Sciatic nerve (tissue), 2 donors: ENCODE measurements at regions not wholly inside any gene's neighbourhood (a gene's known extent, or its start where the extent isn't known, plus 50 kb on each side); places are given as distances from the start of the nearest gene placed in this dataset.
"Not testable (repeated sequence)": the region's sequence is repeated elsewhere in the genome, so short reads cannot be mapped to it uniquely, and the experiment has no call there.

Experiments
- ATAC-seq: fragments of 200-7000 bp; cut with Tn5 transposase; one replicate; pipeline ENCODE4 v1.9.1; 2020; ENCODE audit warnings: mild to moderate bottlenecking, moderate library complexity
- DNase-seq: peaks from one replicate; pipeline ENCODE4 v3.0.0-alpha.2; 2020; ENCODE audit warnings: low spot score
- intact Hi-C: fragments of 100-400 bp; cut with DNase I; formaldehyde crosslinking; loops from one replicate; pipeline ENCODE4 v1.14.2; 2022
- donor health status: DM: no; HTN: no; CAD: no.
- donor health status: DM: no; HTN: no; CAD: no.

DNA sequence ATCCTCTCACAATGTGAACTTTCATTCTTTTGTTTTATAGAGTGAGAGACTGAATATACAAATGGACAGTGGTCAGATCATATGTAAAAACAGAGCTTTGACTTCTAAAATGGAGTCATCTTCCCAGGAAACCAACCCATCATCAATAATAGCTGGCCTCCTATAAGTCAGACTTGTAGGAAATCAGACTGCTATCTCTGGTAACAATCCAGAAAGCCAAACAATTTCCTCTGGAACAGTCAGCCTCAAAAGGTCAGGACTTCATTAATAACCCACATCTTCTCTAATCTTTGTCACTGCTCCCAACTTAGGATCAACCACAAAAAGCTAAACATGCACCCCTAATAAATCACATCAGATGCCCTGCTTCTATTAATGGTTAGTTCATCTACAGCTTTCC, 227.9 kb upstream of the G2E3 start:
- no peak for ATAC-seq
- DNase-seq = no peak
- intact Hi-C loops = no loop called here

DNA sequence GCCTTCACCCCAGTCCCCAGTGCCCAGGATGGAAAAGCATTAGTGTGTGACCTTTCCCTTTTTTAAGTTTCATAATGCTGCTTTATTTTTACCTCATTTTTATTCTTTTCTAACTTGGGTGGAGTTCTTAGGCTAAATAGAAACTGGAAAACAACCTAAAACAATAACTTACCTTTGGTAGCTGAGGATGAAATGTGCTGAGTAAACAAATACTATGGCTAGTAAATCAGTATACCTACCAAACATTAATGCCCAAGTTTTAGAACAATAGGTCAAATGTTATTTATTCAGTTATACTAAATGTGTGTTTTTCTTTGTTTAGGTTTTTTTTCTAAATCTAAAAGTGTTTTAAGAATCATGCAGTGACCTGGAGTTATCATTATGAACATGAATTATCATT, 226.6 kb upstream of the G2E3 start:
- ATAC-seq (no peak), DNase-seq (no peak)
- intact Hi-C loops = no loop called here

DNA sequence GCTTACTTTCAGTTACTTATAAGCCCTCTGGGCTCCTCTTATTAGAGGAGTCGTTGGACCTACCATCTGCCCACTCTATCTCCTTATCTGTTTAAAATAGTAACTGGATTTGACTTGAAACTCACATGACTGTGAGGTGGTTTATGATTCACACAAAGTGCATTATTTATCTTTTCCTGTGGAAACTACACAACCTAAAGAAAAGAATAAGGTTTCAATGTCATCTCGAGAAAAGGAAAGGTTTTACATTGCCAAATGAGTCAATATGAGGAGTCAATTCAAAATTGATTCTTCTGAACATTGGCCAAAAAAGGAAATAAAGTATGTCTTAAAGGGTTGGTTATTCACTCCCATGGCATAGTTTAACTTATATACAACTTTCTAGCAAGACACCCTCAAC, 225.0 kb upstream of the G2E3 start:
- intact Hi-C loops = no loop called here
- DNase-seq (no peak), ATAC-seq (no peak)

DNA sequence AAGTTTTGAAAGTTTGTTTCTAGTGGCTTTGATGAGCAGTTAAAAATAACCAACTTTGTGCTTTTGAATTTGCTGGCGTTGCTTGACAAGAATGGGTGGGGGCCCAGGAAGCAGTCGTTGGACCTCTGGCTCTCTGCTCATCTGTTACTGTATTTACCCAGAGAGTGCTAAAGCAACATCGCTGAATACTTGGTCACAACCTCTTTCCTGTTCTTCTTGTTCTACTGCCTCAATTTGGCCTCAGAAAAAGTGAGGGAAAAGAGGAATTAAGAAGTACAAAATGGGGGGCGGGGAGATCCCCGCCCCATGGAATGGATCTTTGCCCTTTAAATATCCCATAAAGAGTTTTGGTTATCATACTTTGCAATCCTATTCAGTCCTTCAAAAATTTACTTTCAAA, 221.5 kb upstream of the G2E3 start:
- intact Hi-C loops = no loop called here
- DNase-seq = no peak
- no peak for ATAC-seq

DNA sequence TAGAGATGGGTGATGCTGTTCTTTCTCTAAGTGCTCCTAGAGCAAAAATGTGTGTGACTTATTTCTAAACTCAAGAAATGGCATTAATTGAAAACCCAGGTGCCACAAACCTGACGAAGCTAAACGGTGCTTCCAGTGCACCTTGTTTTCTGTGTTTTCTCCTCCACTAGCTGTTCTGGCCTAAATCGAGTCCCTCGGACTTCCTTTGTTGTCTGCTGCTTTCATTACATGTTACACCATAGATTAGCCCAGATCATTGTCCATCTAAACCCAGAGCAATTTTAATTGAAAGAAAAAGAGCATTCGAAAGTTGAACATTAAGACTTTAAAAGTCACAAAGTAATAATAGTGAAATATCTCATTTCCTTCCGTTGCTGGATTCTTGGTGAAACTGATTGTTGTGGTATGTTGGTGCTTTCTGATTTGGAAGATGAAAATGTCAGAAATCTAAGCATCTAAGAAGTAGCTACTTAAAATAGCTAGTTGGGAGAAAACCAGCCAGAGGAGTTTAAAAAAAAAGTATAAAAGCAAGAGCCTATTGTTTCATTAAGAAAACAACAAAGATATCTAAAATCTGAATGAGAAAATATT, 219.6 kb upstream of the G2E3 start:
- no peak for ATAC-seq

DNA sequence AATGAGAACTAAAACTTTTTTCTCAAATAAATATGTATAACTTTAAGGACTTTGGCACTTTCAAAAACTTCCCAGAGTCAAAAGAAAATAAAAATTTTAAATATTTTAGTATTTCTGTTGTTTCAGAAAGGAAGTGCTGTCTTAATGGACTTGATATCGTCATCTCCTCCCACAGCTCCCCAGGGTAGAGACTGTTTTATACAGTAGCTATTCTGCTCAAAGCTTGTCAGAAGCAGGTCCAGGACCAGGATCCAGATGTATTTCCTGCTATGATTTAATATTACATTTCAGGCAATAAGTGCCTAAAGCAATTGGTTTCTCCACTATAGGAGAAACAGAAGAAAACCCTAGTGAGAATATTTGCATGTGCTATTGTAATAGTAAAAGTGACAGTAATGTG, 218.5 kb upstream of the G2E3 start:
- intact Hi-C loops = no loop called here
- DNase-seq (no peak), ATAC-seq (no peak)

More for the DNA sequence above, 219.6 kb upstream of the G2E3 start:
- no peak for DNase-seq
- intact Hi-C loops = no loop called here

DNA sequence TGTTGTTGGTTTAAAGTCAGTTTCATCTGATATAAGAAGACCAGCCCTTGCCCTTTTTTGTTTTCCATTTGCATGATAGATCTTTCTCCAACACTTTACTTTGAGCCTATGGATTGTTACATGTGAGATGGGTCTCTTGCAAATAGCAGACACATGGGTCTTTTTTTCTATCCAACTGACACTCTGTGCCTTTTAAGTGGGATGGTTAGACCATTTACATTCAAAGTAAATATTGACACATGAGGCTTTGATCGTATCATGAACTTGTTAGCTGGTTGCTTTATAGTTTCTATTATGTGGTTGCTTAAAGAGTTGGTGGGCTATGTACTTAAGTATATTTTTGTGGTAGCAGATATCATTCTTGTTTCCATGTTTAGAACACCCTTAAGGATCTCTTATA, 213.4 kb upstream of the G2E3 start:
- DNase-seq = no peak
- ATAC-seq = no peak
- intact Hi-C loops = no loop called here

DNA sequence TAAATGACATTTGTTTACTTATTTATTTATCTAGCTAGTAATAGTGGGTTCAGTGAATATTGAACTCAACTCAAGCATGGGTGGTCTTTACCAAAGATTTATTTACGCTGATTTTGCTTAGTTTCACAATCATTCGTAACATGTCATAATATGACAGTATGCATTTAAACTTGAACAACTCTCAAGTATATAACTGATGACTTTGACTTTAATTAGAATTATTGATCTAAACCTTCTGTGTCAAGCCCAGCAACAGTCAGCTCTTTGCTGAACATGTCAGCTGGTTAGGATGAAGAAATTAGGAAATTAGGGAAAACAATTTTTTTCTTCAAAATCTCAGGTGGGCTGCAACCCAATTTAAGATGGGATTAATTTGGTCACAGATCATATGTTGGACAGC, 210.5 kb upstream of the G2E3 start:
- ATAC-seq (no peak), DNase-seq (no peak)
- intact Hi-C loops = no loop called here

DNA sequence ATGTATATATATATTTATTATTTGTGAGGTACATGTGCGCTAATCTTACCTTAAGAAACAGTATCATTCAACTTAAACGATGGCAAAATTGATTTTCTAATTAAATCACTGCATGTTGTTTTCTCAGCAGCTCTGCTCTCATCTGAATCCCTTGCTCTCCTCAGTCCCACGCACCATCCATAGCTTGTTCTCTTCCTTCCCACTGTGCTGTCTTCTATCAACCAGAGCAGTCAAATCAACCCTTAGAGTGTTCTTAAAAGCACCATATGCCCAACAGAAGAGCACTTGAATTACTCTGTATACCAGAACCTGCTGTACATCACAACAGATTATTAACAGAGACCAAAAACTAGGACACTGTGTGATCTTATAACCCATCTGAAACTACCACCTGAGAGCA, 209.4 kb upstream of the G2E3 start:
- intact Hi-C loops = no loop called here
- no peak for ATAC-seq
- DNase-seq = no peak

DNA sequence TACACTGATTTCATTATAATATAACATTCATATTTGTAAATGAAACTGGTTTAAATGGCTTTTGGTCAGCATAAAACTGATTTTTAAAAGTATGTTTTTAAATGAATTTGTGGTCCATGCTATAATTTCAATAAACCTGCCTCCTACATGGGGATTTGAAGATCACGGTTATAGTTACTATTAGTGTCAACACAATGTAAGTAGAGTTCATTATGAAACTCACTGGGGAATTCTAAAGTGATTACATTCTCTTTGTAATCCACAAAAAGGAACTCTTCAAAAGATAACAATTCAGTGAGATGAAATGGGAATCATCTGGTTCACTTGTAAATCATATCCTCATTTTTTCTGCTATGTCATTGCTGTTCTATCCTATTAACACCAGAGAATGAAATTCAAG, 204.5 kb upstream of the G2E3 start:
- DNase-seq (no peak), ATAC-seq (no peak)
- intact Hi-C loops = no loop called here

DNA sequence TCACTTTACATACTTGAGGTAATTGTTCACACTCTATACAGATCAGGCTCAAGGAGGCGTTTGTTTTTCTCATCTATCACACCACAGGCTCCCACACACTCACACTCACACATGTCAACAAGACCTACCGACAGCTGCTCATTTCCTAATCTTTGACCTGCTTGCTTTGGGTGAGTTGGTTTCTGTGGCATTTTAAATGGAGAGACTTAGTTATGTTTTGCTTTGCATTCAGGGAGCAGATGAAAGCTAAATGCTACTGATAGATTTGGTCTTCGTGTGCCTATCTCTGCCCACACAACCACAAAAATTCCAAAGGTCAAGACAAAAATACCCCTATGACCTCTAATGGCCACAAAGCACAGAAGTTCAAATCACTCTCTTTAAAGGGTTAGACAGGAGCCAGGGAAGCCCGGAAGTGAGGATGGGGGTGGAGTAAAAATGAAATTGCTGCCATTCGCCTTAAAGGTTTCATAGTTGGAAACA, 203.5 kb upstream of the G2E3 start:
- intact Hi-C loops = no loop called here
- ATAC-seq = no peak
- no peak for DNase-seq

DNA sequence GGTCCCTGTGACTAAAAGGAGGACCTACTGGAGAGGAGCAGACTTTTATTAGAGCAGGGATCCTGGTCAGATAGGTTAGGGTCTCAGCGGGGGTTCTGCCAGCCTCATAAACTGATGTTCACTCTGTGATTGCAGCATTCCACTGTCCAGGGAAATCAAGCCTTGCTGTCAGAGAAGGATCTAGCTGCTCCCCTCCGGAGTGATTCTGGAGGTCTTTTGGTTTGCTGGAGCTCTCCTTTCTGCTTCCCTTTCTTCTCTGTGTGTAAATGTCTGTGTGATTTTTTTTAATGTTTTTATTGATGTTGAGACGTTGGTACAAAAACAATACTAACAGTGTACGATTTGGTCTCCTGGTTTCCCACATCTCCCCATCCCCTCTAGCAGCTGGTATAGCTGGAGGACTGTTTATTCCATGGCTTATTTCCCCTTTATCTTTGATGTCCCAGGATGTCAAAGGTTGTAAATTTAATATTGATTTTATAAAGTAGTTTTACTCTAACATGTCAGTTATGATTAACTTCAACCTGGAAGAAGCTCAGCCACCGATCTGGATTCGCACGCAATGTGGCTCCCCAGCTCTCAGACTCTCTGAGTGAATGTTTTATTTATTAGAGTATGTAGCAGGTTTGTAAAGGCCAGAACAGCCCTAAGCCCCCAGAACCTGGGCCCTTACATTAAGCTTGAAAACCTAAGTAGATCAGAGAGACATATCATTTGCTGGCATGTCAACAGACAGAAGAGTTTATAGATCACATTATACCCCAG, 202.3 kb upstream of the G2E3 start:
- intact Hi-C loops = no loop called here
- DNase-seq (no peak), ATAC-seq (no peak)

DNA sequence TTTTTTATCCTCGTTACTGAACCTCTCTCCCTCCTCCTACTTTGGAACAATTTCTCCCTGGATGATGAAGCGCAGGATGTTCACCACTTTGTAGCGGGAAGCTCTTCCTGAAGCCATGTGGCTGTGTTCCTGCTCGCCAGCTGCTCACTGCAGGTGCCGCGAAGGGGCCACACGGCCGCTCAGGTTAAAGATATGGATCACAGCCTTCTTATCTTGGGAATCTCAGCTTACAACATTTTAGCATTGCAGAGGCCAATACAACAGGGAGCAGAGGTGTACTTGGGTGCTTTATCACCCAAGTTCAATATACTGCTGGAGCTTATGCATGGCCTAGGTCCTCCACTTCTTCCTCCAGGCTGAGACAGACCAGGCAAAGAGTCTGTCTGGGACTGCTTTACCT, 201.2 kb upstream of the G2E3 start:
- DNase-seq (no peak), ATAC-seq (no peak)
- intact Hi-C loops = no loop called here

DNA sequence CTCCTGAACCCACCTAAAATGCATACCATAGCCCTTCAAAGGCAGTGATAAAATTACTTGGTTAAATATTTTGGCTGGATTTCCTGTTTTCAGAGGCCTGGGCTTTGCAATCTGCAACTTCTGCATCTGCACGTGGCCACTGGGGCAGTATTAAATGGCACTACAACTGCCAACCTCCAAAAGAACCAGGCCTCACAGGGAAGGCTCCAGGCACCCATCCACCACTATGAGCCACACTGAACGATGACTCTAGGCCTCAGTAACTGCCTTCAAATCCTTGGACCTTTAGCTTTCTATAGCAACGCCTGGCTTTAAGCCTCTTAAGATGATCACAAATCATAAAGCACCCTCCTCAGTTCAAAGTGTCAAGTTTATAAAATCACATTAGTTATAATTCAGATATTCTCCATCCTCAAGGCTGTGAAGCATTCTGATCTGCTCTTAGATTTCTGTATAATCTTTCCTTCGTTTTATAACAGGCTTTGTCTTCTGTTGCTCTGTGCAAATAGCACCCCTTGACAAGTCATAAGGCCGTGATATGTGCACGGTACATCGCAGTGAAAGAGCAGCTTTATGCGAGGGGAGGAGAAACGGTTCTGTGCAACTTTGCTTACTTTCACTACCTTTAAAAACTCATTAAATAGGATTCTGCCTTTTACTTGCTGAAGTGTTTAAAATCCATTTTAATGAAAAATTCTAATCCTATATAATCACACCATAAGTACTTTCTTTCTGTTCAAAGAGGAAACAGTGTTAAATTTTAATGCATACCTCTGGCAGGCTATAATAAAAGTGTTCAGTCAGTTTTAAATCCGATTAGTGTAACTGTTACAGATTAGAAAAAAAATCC, 196.4 kb upstream of the G2E3 start:
- no peak for ATAC-seq
- no peak for DNase-seq
- intact Hi-C loops = no loop called here

DNA sequence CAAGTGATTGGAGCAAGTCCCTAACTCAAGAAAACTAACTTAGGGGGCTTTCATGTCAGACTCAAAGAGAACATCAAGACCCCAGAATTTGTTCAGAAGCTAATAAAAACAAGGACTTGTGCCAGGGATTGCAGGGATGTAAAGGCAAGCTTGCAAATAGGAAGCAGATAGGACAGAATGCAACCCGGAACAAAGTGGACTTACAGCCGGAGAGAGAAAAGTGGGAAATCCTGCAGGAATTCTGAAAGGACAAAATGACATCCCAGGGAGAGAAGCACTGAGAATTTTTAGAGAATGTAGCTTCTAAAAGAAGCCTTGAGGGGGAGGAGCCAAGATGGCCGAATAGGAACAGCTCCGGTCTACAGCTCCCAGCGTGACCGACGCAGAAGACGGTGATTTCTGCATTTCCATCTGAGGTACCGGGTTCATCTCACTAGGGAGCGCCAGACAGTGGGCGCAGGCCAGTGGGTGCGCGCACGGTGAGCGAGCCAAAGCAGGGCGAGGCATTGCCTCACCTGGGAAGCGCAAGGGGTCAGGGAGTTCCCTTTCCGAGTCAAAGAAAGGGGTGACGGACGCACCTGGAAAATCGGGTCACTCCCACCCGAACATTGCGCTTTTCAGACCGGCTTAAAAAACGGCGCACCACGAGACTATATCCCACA, 195.6 kb upstream of the G2E3 start:
- ATAC-seq, intact Hi-C loops, DNase-seq: not testable (repeated sequence)

DNA sequence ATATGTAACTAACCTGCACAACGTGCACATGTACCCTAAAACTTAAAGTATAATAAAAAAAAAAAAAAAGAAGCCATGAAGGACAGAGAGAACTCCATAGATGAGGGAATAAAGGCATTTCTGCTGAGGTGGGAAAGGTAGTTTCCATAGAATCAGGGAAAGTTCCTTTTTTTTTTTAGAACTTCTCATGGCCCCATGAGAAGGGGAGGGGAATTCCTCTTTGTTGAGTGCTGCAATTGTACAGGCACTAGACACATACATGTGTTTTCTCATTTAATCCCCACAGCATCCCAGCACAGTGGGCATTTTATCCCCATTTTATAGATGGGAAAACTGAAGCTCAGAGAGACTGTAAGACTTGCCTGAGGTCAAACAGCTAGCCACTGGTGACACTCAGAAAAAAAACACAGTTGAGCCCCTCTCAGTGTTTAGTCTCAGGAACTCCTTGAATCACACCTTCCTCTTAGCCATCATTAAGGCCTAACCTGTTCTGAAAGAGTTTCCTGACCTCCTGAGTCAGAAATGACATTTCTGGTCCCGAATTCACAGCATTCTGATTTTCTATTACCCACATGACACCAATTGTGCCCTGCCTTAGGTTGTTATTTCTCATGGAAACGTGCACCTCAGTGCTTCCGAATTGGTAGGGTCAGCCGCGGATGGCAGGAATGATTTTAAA, 189.3 kb upstream of the G2E3 start:
- DNase-seq = no peak
- no peak for ATAC-seq
- intact Hi-C loops = no loop called here

DNA sequence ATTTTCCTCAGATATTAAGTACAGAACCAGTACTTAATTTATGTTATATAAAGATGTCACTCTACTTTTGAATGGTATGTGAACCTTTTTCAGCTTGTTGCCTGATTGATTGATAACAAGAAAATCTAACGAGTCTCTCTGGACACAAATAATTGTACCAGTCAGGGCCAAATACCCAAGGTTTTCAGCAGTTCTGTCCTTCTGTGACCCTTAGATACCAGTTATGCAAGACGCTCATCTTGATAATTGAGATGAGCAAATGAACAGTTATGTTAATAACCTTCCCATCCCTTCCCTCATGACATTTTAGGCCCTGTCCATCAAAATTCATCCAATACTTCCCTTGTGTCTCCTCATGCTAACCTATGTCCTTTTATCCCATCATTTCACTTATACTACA, 185.9 kb upstream of the G2E3 start:
- intact Hi-C loops = no loop called here
- no peak for DNase-seq
- no peak for ATAC-seq

DNA sequence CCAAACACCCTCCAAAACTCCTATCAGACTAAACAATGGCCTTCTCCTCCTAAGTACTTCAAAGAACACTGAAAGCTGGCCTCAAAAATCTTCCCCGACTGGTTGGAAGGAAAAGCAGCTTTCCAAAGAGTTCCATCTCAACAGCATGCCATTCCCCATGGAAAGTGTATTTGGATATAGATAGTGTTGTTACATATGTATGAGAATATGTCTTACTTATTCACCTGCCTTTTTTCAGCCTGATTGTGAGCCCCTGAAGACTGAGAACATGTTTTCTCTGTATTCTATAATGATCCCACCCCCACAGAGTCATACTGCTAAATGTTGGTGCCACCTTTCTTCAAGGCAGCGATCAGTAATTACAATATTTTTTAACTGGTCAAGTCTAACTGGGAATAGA, 185.4 kb upstream of the G2E3 start:
- no peak for ATAC-seq
- DNase-seq = no peak
- intact Hi-C loops = no loop called here

DNA sequence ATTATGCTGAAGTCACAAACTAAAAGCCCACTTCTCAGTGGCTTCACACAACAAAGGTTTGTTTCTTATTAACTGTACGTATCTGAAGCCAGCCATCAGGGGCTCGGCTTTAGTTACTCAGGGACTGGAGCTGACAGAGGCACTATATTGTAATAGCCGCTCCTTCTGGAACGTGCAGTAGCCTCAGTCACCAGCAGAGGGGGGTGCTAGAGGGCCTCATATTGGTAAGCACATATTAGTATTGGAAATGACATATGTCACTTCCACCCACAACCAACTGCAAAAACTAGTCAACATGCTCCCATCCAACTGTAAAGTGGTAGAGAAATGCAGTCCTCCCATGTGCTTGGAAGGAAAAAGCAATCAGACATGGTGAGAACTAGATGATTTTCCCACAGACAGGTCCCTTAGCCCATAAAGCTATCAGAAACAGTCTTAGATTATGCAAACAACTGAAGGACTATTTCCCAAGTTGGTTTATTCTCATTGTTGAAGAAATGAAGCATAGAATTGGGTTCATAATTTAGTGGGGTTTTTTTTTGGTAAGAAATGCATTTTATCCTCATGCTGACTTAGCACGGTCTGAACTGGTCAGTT, 183.6 kb upstream of the G2E3 start:
- intact Hi-C loops = no loop called here
- ATAC-seq = peak; percentile 76

More for the DNA sequence above, 183.6 kb upstream of the G2E3 start:
- peak; percentile 77 for DNase-seq
